GM10266 (cell line): ENCODE measurements at regions not wholly inside any gene's neighbourhood (a gene's known extent, or its start where the extent isn't known, plus 50 kb on each side); places are given as distances from the start of the nearest gene placed in this dataset.

ENCODE experiments used
- DNase-seq: peaks from one replicate; pipeline ENCODE4 v3.0.0; 2012; ENCODE audit errors: extremely low spot score
- CTCF ChIP-seq: IDR thresholded peaks from 2 replicates; pipeline ENCODE4 v1.5.1; 2012; ENCODE audit warnings: mild to moderate bottlenecking, low read depth; ENCODE audit not compliant: control insufficient read depth, insufficient read depth; ENCODE audit errors: missing control alignments

- no peak for TF ChIP-seq CTCF
- no peak for DNase-seq
These were observed 57.3 kb upstream of the TAF11L2 start for GRCh38 chr5:17440766-17441165.

DNA sequence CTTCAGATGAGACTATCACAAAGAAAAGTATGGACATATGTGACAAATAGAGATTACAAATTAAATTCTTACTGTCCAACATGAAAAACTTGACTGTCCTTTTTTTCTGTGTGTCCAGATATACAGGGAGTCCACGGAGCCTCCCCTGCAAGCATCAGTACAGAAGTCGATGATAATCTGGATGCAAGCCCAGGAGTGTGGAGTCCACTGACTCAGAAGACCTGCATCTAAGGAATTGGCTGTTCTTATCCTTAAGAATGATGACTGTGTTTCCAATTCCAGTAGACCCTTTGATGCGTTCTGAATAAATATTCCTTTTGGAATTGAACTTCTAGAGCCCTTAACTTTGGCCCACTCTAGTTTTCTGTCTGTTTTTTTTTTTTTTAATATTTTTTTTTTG is 56.7 kb upstream of the TAF11L2 start:
- no peak for DNase-seq
- no peak for TF ChIP-seq CTCF

GRCh38 chr5:17443333-17444130 is 54.5 kb upstream of the TAF11L2 start:
- DNase-seq: no peak
- TF ChIP-seq CTCF: no peak

DNA sequence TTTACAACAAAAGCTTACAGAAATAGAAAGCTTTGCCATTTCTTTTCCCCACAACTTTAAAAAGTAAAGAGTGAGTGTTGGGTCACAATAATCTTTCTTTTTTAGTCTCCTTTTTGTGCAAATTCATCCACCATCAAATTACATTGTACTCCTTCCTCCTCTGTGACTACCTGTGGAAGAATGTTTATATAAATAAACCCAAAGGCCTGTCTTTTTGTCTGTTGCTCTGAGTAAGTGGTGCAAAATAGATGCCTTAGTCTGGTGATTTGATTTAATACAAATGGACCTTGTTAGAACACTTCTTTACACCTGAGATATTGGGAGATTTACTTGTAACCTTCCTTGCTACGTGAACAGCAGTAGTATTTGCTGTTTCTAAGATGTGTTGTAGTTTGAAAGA is 53.5 kb upstream of the TAF11L2 start:
- DNase-seq: no peak

DNA sequence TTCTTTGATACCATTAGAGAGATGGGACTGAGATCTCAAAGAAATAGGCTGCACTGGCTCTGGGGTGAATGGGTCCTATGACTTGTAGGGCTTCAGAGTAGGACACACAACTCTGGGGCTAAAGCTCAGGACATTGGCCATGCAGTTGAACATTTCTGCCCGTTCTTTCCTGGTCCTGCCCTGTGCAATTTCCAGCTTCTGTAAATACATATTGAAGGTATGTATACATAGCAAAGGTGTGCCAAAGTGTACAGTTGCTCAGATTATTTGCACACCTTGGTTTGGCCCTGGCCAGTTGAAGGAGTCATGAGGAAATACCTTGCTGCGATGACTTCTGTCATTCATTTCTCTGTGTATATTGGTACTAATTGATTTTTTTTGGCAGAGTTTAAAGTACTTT is 52.8 kb upstream of the TAF11L2 start:
- TF ChIP-seq CTCF: no peak

More for the DNA sequence above, 53.5 kb upstream of the TAF11L2 start:
- no peak for TF ChIP-seq CTCF

More for the DNA sequence above, 52.8 kb upstream of the TAF11L2 start:
- no peak for DNase-seq
